Kidney epithelial cell (primary cell): ENCODE measurements at regions not wholly inside any gene's neighbourhood (a gene's known extent, or its start where the extent isn't known, plus 50 kb on each side); places are given as distances from the start of the nearest gene placed in this dataset.

Experiments used
- DNase-seq: peaks from one replicate; pipeline ENCODE4 v3.0.0-alpha.2; 2010; ENCODE audit warnings: low read depth
- H3K27me3 ChIP-seq: 2 replicates; pipeline ENCODE4 v1.6.0; 2011; ENCODE audit warnings: low read length; ENCODE audit not compliant: control insufficient read depth, insufficient read depth
- H3K36me3 ChIP-seq: 2 replicates; pipeline ENCODE4 v1.5.1; 2011; ENCODE audit warnings: low read length; ENCODE audit not compliant: control insufficient read depth, insufficient read depth
- H3K4me3 ChIP-seq: 2 replicates; pipeline ENCODE4 v1.5.1; 2011; ENCODE audit warnings: low read depth, mild to moderate bottlenecking, control low read depth, low read length
- CTCF ChIP-seq: IDR thresholded peaks from 2 replicates; pipeline ENCODE4 v1.5.1; 2011; ENCODE audit warnings: mild to moderate bottlenecking, moderate library complexity, low read length, control low read depth, inconsistent platforms; ENCODE audit not compliant: insufficient read depth, poor library complexity, severe bottlenecking

- H3K27me3 ChIP-seq: no peaks in the 10 kb centered on the region
- no peak for DNase-seq
- H3K4me3 ChIP-seq: no peak overlapping the region
- TF ChIP-seq CTCF: no peak
- no peaks in the 10 kb centered on the region for H3K36me3 ChIP-seq
Observed at GRCh38 chr4:136713140-136713539, 819.2 kb downstream of the PCDH18 start.

- Histone ChIP-seq H3K4me3 (no peak overlapping the region), H3K36me3 (no peaks in the 10 kb centered on the region), H3K27me3 (no peaks in the 10 kb centered on the region)
- DNase-seq: no peak
- TF ChIP-seq CTCF: no peak
Observed at GRCh38 chr4:136709897-136710296, 822.4 kb downstream of the PCDH18 start.

GRCh38 chr4:136706942-136707341 lies 825.4 kb downstream of the PCDH18 start:
- H3K27me3 ChIP-seq: no peaks in the 10 kb centered on the region
- no peak for DNase-seq
- no peaks in the 10 kb centered on the region for H3K36me3 ChIP-seq
- no peak overlapping the region for H3K4me3 ChIP-seq
- TF ChIP-seq CTCF: no peak

GRCh38 chr4:136699905-136700304 lies 832.4 kb downstream of the PCDH18 start:
- no peak for TF ChIP-seq CTCF
- Histone ChIP-seq H3K4me3 (no peak overlapping the region), H3K36me3 (no peaks in the 10 kb centered on the region), H3K27me3 (no peaks in the 10 kb centered on the region)
- no peak for DNase-seq

GRCh38 chr4:136691607-136692006 lies 840.7 kb downstream of the PCDH18 start:
- TF ChIP-seq CTCF: no peak

GRCh38 chr4:136690360-136690759 lies 841.9 kb downstream of the PCDH18 start:
- H3K36me3 ChIP-seq: no peaks in the 10 kb centered on the region
- H3K4me3 ChIP-seq: no peak overlapping the region
- H3K27me3 ChIP-seq: no peaks in the 10 kb centered on the region
- no peak for DNase-seq
- TF ChIP-seq CTCF: no peak

More at GRCh38 chr4:136691607-136692006, 840.7 kb downstream of the PCDH18 start:
- no peak overlapping the region for H3K4me3 ChIP-seq
- no peaks in the 10 kb centered on the region for H3K36me3 ChIP-seq
- no peaks in the 10 kb centered on the region for H3K27me3 ChIP-seq
- DNase-seq: no peak
